ENCODE measurements at regions not wholly inside any gene's neighbourhood (a gene's known extent, or its start where the extent isn't known, plus 50 kb on each side); places are given as distances from the start of the nearest gene placed in this dataset.

- H3K9me3 ChIP-seq (ENCODE audit: control insufficient read depth, insufficient read depth, low read depth, low read length) = no peaks in the 10 kb centered on the region
These were observed 139.2 kb upstream of the SMIM23 start for GRCh38 chr5:171646102-171647042.

GRCh38 chr5:171647043-171647903, 138.3 kb upstream of the SMIM23 start:
- POLR2A ChIA-PET = interaction anchor here (0.5 kb wide), 1 partner anchor 23 kb away, joined by 3 read pairs; no protein-coding TSS in a partner anchor
- no TSS peak for BruUV-seq (replicated peaks)
- TF ChIP-seq REST (IDR thresholded peaks at IDR 0.05; ENCODE audit: insufficient read depth in 1 of 2, low read depth in 2 of 2, low read length in 1 of 2) (no peak), POLR2AphosphoS5 (IDR thresholded peaks at IDR 0.05; ENCODE audit: low read depth, low read length) (no peak), CTCF (IDR thresholded peaks at IDR 0.05) (no peak)
- H3K9me3 ChIP-seq (ENCODE audit: control insufficient read depth, insufficient read depth, low read depth, low read length) = no peaks in the 10 kb centered on the region
- CTCF ChIA-PET = no interaction called here
- H3K27me3 ChIP-seq (ENCODE audit: control insufficient read depth, insufficient read depth, low read length) = no peaks in the 10 kb centered on the region
- H3K4me3 ChIP-seq (ENCODE audit: low read depth in 2 of 2, low read length in 2 of 2) = 0 out of 4 replicates have a peak overlapping the region, but pooled peaks of 1 of the 2 experiments have one; percentile 11
- intact Hi-C loops (cut with micrococcal nuclease; ENCODE audit: unreplicated experiment) (no loop called here), in situ Hi-C loops (cut with HindIII; ENCODE audit: low pct_unique_long_range_greater_than_20kb, low sequenced_read_pairs) (no loop called here)
- no peaks in the 10 kb centered on the region for H3K36me3 ChIP-seq (ENCODE audit: control insufficient read depth, insufficient read depth, low read length)
- no peaks in the 10 kb centered on the region for H3K4me1 ChIP-seq (ENCODE audit: control insufficient read depth, insufficient read depth, low read length)
- DNase-seq (ENCODE audit: low read depth, low spot score) (no peak), ATAC-seq (peak; percentile 88)
- H3K27ac ChIP-seq (ENCODE audit: low read length) = no peak overlapping the region

More at GRCh38 chr5:171646102-171647042, 139.2 kb upstream of the SMIM23 start:
- no peaks in the 10 kb centered on the region for H3K27me3 ChIP-seq (ENCODE audit: control insufficient read depth, insufficient read depth, low read length)
- DNase-seq (ENCODE audit: low read depth, low spot score) = no peak
- no peak overlapping the region for H3K4me3 ChIP-seq (ENCODE audit: low read depth in 2 of 2, low read length in 2 of 2)
- H3K4me1 ChIP-seq (ENCODE audit: control insufficient read depth, insufficient read depth, low read length) = no peaks in the 10 kb centered on the region
- no peak for ATAC-seq
- BruUV-seq (replicated peaks) = no TSS peak
- TF ChIP-seq SIN3A (IDR thresholded peaks at IDR 0.05; ENCODE audit: borderline replicate concordance, insufficient read depth, low read depth, low read length) (no peak), TCF7L2 (IDR thresholded peaks at IDR 0.05; ENCODE audit: low read depth, low read length) (no peak), POLR2AphosphoS5 (IDR thresholded peaks at IDR 0.05; ENCODE audit: low read depth, low read length) (no peak)
- in situ Hi-C loops (cut with HindIII; ENCODE audit: low pct_unique_long_range_greater_than_20kb, low sequenced_read_pairs) (no loop called here), intact Hi-C loops (cut with micrococcal nuclease; ENCODE audit: unreplicated experiment) (no loop called here)
- CTCF ChIA-PET = no interaction called here
- H3K27ac ChIP-seq (ENCODE audit: low read length) = no peak overlapping the region
- POLR2A ChIA-PET = interaction anchor here (0.6 kb wide), 1 partner anchor 979 kb away, joined by 3 read pairs; no protein-coding TSS in a partner anchor
- no peaks in the 10 kb centered on the region for H3K36me3 ChIP-seq (ENCODE audit: control insufficient read depth, insufficient read depth, low read length)

All from Panc1 (cell line).